Endodermal cell (in vitro differentiated cells): ENCODE measurements at regions not wholly inside any gene's neighbourhood (a gene's known extent, or its start where the extent isn't known, plus 50 kb on each side); places are given as distances from the start of the nearest gene placed in this dataset.

Experiments
- DNase-seq: peaks from one replicate; pipeline ENCODE4 v3.0.0-alpha.2; 2017
- H3K27ac ChIP-seq: 2 replicates; pipeline ENCODE4 v1.5.1; 2013; ENCODE audit warnings: mild to moderate bottlenecking, low read depth, low read length, moderate library complexity
- H3K27me3 ChIP-seq: 2 replicates; pipeline ENCODE4 v1.6.1; 2013; ENCODE audit warnings: mild to moderate bottlenecking, low read length, moderate library complexity; ENCODE audit not compliant: insufficient read depth, control insufficient read depth, poor library complexity, severe bottlenecking
- H3K36me3 ChIP-seq: 2 replicates; pipeline ENCODE4 v1.7.0; 2013; ENCODE audit warnings: mild to moderate bottlenecking, low read length, moderate library complexity; ENCODE audit not compliant: control insufficient read depth, insufficient read depth
- H3K4me1 ChIP-seq: one replicate; pipeline ENCODE4 v1.7.0; 2013; ENCODE audit warnings: low read length; ENCODE audit not compliant: control insufficient read depth, insufficient read depth
- H3K4me3 ChIP-seq: 2 replicates; pipeline ENCODE4 v1.5.1; 2013; ENCODE audit warnings: mild to moderate bottlenecking, low read length, moderate library complexity
- H3K9ac ChIP-seq: 2 replicates; pipeline ENCODE4 v1.6.1; 2013; ENCODE audit warnings: mild to moderate bottlenecking, low read length, moderate library complexity; ENCODE audit not compliant: poor library complexity, severe bottlenecking; ENCODE audit errors: extremely low read depth
- H3K9me3 ChIP-seq: 2 replicates; pipeline ENCODE4 v1.6.1; 2013; ENCODE audit warnings: mild to moderate bottlenecking, low read length, moderate library complexity; ENCODE audit not compliant: control insufficient read depth
- H3K27ac Mint-ChIP-seq: 2 replicates; pipeline ENCODE4 v1.8.0; 2020; ENCODE audit warnings: mixed read lengths
- H3K27me3 Mint-ChIP-seq: 2 replicates; pipeline ENCODE4 v1.8.0; 2021; ENCODE audit warnings: mild to moderate bottlenecking, mixed read lengths; ENCODE audit not compliant: insufficient read depth
- H3K36me3 Mint-ChIP-seq: 2 replicates; pipeline ENCODE4 v1.8.0; 2020; ENCODE audit warnings: low read depth, mixed read lengths
- H3K4me1 Mint-ChIP-seq: 2 replicates; pipeline ENCODE4 v1.8.0; 2020; ENCODE audit warnings: mixed read lengths
- H3K4me3 Mint-ChIP-seq: 2 replicates; pipeline ENCODE4 v1.8.0; 2020; ENCODE audit warnings: mild to moderate bottlenecking, moderate library complexity, mixed read lengths
- H3K9me3 Mint-ChIP-seq: 2 replicates; pipeline ENCODE4 v1.8.0; 2020; ENCODE audit warnings: mild to moderate bottlenecking, mixed read lengths
- WGBS, 2 experiments: methylation state at CpG; one replicate each; pipeline versions ENCODE4 v1.1.5 to v1.1.7; 2013; ENCODE audit warnings: missing lambda C conversion rate in 2 of 2, mixed read lengths in 1 of 2; ENCODE audit not compliant: insufficient coverage in 1 of 2, insufficient read length in 1 of 2; 5-methylcytosine and 5-hydroxymethylcytosine counted together
- TF ChIP-seq, protein P1 (sequence below): fragments of 200-600 bp; sonication (generic); conservative IDR thresholded peaks from 2 replicates; pipeline ENCODE4 v1.5.0; 2021; ENCODE audit warnings: antibody characterized with exemption, mild to moderate bottlenecking

GRCh38 chr6:11311970-11312369 lies 79.5 kb upstream of the NEDD9 start:
- H3K27me3 Mint-ChIP-seq, result no peaks in the 10 kb centered on the region
- TF ChIP-seq, protein P1, sequence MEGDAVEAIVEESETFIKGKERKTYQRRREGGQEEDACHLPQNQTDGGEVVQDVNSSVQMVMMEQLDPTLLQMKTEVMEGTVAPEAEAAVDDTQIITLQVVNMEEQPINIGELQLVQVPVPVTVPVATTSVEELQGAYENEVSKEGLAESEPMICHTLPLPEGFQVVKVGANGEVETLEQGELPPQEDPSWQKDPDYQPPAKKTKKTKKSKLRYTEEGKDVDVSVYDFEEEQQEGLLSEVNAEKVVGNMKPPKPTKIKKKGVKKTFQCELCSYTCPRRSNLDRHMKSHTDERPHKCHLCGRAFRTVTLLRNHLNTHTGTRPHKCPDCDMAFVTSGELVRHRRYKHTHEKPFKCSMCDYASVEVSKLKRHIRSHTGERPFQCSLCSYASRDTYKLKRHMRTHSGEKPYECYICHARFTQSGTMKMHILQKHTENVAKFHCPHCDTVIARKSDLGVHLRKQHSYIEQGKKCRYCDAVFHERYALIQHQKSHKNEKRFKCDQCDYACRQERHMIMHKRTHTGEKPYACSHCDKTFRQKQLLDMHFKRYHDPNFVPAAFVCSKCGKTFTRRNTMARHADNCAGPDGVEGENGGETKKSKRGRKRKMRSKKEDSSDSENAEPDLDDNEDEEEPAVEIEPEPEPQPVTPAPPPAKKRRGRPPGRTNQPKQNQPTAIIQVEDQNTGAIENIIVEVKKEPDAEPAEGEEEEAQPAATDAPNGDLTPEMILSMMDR, result no peak
- H3K27ac Mint-ChIP-seq, result no peak overlapping the region
- H3K9me3 Mint-ChIP-seq, result no peaks in the 10 kb centered on the region
- Histone ChIP-seq H3K27ac (no peak overlapping the region), H3K9ac (no peak overlapping the region), H3K9me3 (peaks cover 5% of the 10 kb centered on the region), H3K4me1 (no peaks in the 10 kb centered on the region), H3K4me3 (no peak overlapping the region), H3K27me3 (no peaks in the 10 kb centered on the region), H3K36me3 (no peaks in the 10 kb centered on the region)
- H3K36me3 Mint-ChIP-seq, result no peaks in the 10 kb centered on the region
- no peaks in the 10 kb centered on the region for H3K4me1 Mint-ChIP-seq
- WGBS, 2 experiments, result 81 to 89% methylated on average over 1 of the region's 1 CpG
- DNase-seq, result no peak
- H3K4me3 Mint-ChIP-seq, result no peak overlapping the region

DNA sequence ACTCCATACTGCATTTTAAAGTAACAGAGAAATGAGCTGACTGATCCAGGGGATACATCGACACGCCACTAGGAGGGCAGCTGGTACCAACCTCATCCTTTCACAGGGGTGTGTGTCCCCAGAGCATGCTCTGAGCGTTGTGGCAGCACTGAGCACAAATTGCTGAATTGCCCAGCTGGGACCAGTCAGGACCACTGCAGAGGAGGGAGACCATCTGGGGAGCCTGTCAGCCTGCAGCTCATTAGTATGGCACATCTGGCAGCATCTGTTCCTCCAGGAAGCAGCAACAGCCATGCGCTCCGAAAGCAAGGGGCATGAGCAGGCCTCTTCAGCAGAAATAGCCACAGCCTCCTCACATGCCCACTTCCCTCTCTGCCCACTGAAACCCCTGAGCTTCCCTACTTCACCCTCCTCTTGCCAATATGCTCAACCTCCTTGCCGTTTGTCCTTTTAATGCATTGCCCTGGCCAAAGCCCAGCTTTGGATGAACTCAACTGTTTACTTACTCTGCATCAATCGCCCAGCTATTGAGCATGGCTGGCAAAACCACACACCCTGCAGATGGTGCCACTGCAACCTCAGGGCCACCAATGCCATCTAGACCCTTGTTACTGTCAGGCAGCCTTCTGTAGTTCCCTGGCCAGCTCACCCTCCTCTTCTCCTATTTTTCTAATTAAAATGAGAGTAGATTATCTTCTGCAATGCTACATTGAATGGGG lies 77.6 kb upstream of the NEDD9 start:
- no peaks in the 10 kb centered on the region for H3K9me3 ChIP-seq
- H3K36me3 ChIP-seq, result no peaks in the 10 kb centered on the region
- TF ChIP-seq, protein P1, result peak; percentile 67
- no peak overlapping the region for H3K27ac Mint-ChIP-seq
- H3K4me3 Mint-ChIP-seq, result no peak overlapping the region
- no peaks in the 10 kb centered on the region for H3K27me3 ChIP-seq
- no peak overlapping the region for H3K27ac ChIP-seq
- H3K27me3 Mint-ChIP-seq, result no peaks in the 10 kb centered on the region
- DNase-seq, result peak; percentile 77
- no peaks in the 10 kb centered on the region for H3K4me1 ChIP-seq
- H3K36me3 Mint-ChIP-seq, result no peaks in the 10 kb centered on the region
- WGBS, 2 experiments, result 90 to 100% methylated on average over 6 to 7 of the region's 7 CpGs
- no peaks in the 10 kb centered on the region for H3K4me1 Mint-ChIP-seq
- H3K4me3 ChIP-seq, result no peak overlapping the region
- no peaks in the 10 kb centered on the region for H3K9me3 Mint-ChIP-seq
- H3K9ac ChIP-seq, result no peak overlapping the region

DNA sequence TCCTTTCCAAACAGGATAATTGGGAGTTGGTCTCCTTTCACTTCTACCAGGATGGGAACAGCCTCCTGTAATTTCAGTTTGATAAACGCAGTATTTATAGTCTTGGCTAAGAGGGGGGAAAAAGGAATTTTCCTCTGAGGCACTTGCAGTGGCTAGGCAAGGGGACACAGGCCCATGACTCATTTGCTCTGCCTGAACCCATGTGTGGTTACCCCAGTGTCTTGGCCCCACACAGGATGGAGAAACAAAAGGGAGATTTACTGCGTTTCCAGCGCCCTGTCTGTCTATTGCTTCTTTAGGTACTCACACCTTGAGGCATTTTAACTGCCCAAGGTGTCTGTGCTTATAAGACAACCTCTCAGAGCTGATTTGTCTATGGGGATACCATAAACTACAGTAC lies 74.8 kb upstream of the NEDD9 start:
- WGBS, 2 experiments, result 95 to 97% methylated on average over 3 of the region's 3 CpGs
- H3K4me3 Mint-ChIP-seq, result no peak overlapping the region
- H3K27me3 Mint-ChIP-seq, result no peaks in the 10 kb centered on the region
- no peak overlapping the region for H3K27ac Mint-ChIP-seq
- H3K36me3 Mint-ChIP-seq, result no peaks in the 10 kb centered on the region
- no peak for DNase-seq
- TF ChIP-seq, protein P1, result no peak
- no peak overlapping the region for H3K27ac ChIP-seq
- H3K9me3 Mint-ChIP-seq, result peaks cover 3% of the 10 kb centered on the region
- no peaks in the 10 kb centered on the region for H3K4me1 ChIP-seq
- H3K4me1 Mint-ChIP-seq, result no peaks in the 10 kb centered on the region
- no peak overlapping the region for H3K9ac ChIP-seq
- no peaks in the 10 kb centered on the region for H3K9me3 ChIP-seq
- no peaks in the 10 kb centered on the region for H3K27me3 ChIP-seq
- no peaks in the 10 kb centered on the region for H3K36me3 ChIP-seq
- H3K4me3 ChIP-seq, result no peak overlapping the region
